ENCODE measurements at regions not wholly inside any gene's neighbourhood (a gene's known extent, or its start where the extent isn't known, plus 50 kb on each side); places are given as distances from the start of the nearest gene placed in this dataset.

GRCh38 chr2:58609326-58609725, 368.2 kb upstream of the FANCL start:
- Histone ChIP-seq H2AFZ (ENCODE audit: low read length) (no peak overlapping the region), H3K4me2 (ENCODE audit: low read length) (no peak overlapping the region)

GRCh38 chr2:58608146-58608545, 367.0 kb upstream of the FANCL start:
- no peaks in the 10 kb centered on the region for H3K36me3 ChIP-seq (ENCODE audit: insufficient read depth, low read length)
- H4K20me1 ChIP-seq (ENCODE audit: insufficient read depth, low read length), result no peaks in the 10 kb centered on the region
- no peaks in the 10 kb centered on the region for H3K9me3 ChIP-seq (ENCODE audit: low read length)
- no peak overlapping the region for H2AFZ ChIP-seq (ENCODE audit: low read length)
- no peaks in the 10 kb centered on the region for H3F3A ChIP-seq (ENCODE audit: insufficient read depth, low read length)
- H3K9me2 ChIP-seq (ENCODE audit: low read depth, low read length), result no peaks in the 10 kb centered on the region
- H3K4me2 ChIP-seq (ENCODE audit: low read length), result no peak overlapping the region
- no peak overlapping the region for H3K27ac ChIP-seq (ENCODE audit: low read depth, low read length, poor library complexity, severe bottlenecking)
- TF ChIP-seq CTCF (IDR thresholded peaks at IDR 0.05; ENCODE audit: low read length) (no peak), EZH2 (IDR thresholded peaks at IDR 0.05; ENCODE audit: borderline replicate concordance, low read length) (no peak)
- H3K79me2 ChIP-seq (ENCODE audit: insufficient read depth, low read length), result no peaks in the 10 kb centered on the region
- H3K4me3 ChIP-seq (ENCODE audit: low read depth, low read length, poor library complexity, severe bottlenecking), result no peak overlapping the region
- no peaks in the 10 kb centered on the region for H3K4me1 ChIP-seq (ENCODE audit: insufficient read depth, low read length, severe bottlenecking)
- H3K9ac ChIP-seq (ENCODE audit: low read length), result no peak overlapping the region
- no peaks in the 10 kb centered on the region for H3K27me3 ChIP-seq (ENCODE audit: insufficient read depth, low read length)

More at GRCh38 chr2:58609326-58609725, 368.2 kb upstream of the FANCL start:
- Histone ChIP-seq H3K9me2 (ENCODE audit: low read depth, low read length) (no peaks in the 10 kb centered on the region), H3F3A (ENCODE audit: insufficient read depth, low read length) (no peaks in the 10 kb centered on the region), H3K9me3 (ENCODE audit: low read length) (no peaks in the 10 kb centered on the region), H3K27me3 (ENCODE audit: insufficient read depth, low read length) (no peaks in the 10 kb centered on the region), H3K27ac (ENCODE audit: low read depth, low read length, poor library complexity, severe bottlenecking) (no peak overlapping the region), H3K9ac (ENCODE audit: low read length) (no peak overlapping the region), H3K4me3 (ENCODE audit: low read depth, low read length, poor library complexity, severe bottlenecking) (no peak overlapping the region), H3K4me1 (ENCODE audit: insufficient read depth, low read length, severe bottlenecking) (no peaks in the 10 kb centered on the region), H3K79me2 (ENCODE audit: insufficient read depth, low read length) (no peaks in the 10 kb centered on the region), H4K20me1 (ENCODE audit: insufficient read depth, low read length) (no peaks in the 10 kb centered on the region), H3K36me3 (ENCODE audit: insufficient read depth, low read length) (no peaks in the 10 kb centered on the region)
- TF ChIP-seq CTCF (IDR thresholded peaks at IDR 0.05; ENCODE audit: low read length) (no peak), EZH2 (IDR thresholded peaks at IDR 0.05; ENCODE audit: borderline replicate concordance, low read length) (no peak)

- no peak overlapping the region for H3K27ac ChIP-seq (ENCODE audit: low read depth, low read length, poor library complexity, severe bottlenecking)
- H3K4me2 ChIP-seq (ENCODE audit: low read length), result no peak overlapping the region
- no peaks in the 10 kb centered on the region for H4K20me1 ChIP-seq (ENCODE audit: insufficient read depth, low read length)
- no peak overlapping the region for H2AFZ ChIP-seq (ENCODE audit: low read length)
- H3K79me2 ChIP-seq (ENCODE audit: insufficient read depth, low read length), result no peaks in the 10 kb centered on the region
- no peak for TF ChIP-seq CTCF (IDR thresholded peaks at IDR 0.05; ENCODE audit: low read length)
- TF ChIP-seq EZH2 (IDR thresholded peaks at IDR 0.05; ENCODE audit: borderline replicate concordance, low read length), result no peak
- H3K27me3 ChIP-seq (ENCODE audit: insufficient read depth, low read length), result no peaks in the 10 kb centered on the region
- no peak overlapping the region for H3K4me3 ChIP-seq (ENCODE audit: low read depth, low read length, poor library complexity, severe bottlenecking)
- no peaks in the 10 kb centered on the region for H3K9me2 ChIP-seq (ENCODE audit: low read depth, low read length)
- H3K36me3 ChIP-seq (ENCODE audit: insufficient read depth, low read length), result no peaks in the 10 kb centered on the region
- no peaks in the 10 kb centered on the region for H3K4me1 ChIP-seq (ENCODE audit: insufficient read depth, low read length, severe bottlenecking)
- no peaks in the 10 kb centered on the region for H3F3A ChIP-seq (ENCODE audit: insufficient read depth, low read length)
- H3K9me3 ChIP-seq (ENCODE audit: low read length), result no peaks in the 10 kb centered on the region
- no peak overlapping the region for H3K9ac ChIP-seq (ENCODE audit: low read length)
These were observed 366.3 kb upstream of the FANCL start for GRCh38 chr2:58607448-58607847.

All from OCI-LY1 (cell line).